HG03095 (cell line): ENCODE measurements at regions not wholly inside any gene's neighbourhood (a gene's known extent, or its start where the extent isn't known, plus 50 kb on each side); places are given as distances from the start of the nearest gene placed in this dataset.

Experiments used
- ATAC-seq: cut with Tn5 transposase; IDR thresholded peaks from one replicate; pipeline ENCODE4 v1.9.1; 2021; ENCODE audit warnings: moderate library complexity; ENCODE audit not compliant: unreplicated experiment

DNA sequence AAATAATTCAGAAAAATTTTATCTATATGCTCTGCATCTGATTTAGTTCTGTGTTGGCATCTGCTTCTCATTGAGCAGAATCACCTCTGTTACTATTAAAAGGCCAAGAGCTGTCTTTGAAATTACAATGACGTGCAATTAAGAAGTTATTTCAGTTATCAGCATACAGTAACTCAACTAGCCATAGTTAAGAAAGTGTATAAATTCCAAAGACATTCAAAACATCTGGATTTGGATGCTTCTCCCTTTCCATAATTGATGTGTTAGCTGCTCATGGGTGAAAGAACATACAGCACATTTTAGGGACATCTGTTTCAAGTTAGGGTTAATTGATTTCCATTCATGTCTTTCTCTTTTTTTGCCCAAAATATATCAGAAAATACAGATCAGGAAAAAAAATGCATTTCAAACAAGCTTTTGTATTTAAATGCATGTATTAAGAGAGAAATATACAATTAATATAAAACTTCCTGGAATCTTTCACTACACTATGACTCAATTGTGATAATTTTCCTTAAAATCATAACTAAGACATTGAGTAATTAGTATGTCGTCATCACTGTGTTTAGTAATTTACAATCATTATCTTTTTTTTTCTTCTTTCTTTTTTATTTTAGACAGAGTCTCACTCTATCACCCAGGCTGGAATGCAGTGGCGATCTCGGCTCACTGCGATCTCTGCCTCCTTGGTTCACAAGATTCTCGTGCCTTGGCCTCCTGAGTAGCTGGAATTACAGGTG is 82.7 kb upstream of the MBNL1 start:
- no peak for ATAC-seq

DNA sequence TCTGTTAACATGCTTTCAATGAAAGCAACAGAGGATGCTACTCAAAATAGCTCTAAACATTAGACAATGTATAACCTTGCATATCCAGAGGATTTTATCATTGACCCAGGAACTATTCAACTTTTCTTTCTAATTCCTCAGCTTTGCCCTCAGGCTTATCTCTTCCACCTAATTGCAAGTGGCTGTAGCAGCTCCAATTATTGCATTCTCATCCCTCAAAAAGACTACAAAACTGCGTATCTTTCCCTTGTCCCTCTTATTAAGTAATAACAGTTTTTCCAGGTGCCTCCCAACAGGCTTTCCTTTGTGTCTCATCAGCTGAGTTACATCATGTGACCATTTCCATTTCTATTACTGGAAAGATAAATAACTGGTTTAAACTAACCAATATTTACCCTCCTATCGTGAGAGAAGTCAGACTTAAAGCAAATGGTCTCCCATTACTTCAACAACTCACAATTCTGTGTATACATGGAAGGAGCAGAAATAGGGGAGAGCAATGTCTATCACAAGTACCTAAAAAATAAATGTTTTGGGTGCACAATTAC is 78.0 kb upstream of the MBNL1 start:
- ATAC-seq = no peak

GRCh38 chr3:152192050-152192449 is 76.7 kb upstream of the MBNL1 start:
- no peak for ATAC-seq

DNA sequence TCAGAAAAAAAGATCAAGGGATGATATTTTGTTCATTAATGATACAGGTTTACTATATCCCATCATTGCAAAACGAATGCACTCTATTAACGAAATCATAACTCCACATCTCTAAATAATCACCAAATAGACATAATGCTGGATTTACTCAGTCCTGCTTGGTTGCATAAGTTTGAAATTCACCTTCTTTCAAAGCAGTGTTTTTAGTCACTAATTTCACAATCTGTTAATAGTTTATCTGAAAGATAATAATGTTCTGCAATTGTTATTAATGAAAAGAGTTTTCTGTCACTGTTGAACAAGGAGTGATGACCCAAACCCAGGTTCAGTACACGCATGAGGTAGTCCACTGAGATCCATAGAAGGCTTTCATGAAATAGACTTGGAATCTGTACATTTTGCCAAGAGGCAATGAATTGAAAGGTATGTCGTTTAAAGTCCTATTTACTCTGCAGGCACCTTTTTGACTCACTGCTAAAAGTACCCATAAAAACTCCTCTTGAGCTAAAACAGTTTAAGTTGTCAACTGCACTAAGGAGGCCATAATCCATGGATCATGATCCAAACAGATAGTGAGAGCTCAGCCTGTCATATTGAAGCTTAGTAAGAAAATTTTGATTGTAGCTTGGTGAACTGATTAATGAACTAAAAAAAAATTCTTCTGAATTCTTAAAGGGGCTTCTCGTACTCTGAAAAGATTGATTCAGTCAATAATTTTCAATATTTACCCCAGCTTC is 75.6 kb upstream of the MBNL1 start:
- ATAC-seq = no peak

DNA sequence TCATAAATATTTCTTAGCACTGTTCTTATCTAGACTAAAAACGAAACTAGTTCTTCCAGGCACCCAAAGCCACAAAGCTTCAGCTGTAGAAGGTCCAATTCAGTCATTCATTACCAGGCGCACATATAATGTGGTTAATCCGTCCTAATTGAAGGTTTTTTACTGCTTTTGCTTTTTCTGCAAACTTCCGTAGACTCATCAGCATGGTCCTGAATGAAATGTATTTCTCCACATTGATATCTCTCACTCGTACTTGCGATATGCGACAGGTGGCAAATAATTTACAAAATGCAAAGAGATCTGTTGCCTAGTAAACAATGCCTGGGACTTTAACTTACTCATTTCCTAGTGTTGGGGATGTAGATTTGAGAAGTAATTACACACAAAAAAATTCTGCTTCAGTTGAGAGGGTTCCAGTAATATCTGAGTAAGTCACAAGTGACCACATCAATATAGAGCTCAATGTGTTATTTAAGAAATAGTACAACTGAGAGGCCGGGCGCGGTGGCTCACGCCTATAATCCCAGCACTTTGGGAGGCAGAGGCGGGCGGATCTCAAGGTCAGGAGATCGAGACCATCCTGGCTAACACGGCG is 75.0 kb upstream of the MBNL1 start:
- ATAC-seq = peak; percentile 49

DNA sequence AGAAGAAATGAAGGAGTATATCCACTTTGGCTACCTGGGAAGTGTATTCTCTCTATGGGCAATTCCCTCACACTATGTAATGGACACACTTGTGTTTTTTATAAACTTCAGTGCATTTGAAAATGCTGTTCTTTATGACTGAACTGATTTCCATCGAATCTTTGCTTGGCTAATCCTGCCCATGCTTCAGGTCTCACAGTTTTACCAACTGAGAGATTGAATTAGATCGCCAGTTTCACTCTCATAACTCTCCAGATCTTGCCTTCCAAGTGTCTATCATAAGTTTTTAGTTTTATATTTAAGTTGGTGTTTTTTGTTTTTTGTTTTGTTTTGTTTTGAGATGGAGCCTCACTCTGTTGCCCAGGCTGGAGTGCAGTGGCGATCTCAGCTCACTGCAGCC is 73.5 kb upstream of the MBNL1 start:
- no peak for ATAC-seq

GRCh38 chr3:152196782-152197181 is 71.9 kb upstream of the MBNL1 start:
- peak; percentile 41 for ATAC-seq

DNA sequence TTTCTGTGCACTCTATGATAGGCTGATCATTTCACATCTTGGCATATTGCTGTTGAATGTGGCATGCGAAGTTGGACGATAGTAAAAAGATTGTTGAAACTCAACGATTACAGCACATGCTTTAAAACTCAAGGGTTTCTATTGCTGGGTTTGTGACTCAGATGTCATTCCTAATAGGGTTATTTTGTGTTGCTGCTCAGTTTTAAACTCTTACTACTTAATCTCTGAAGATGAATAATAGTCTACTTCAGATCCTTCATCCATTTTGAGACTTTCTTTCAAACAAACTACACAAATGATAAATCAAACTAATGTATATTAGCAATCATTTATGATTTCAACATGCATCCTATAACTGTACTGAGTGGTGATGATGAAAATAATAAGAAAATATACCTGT is 71.3 kb upstream of the MBNL1 start:
- ATAC-seq = no peak

GRCh38 chr3:152197937-152198336 is 70.8 kb upstream of the MBNL1 start:
- ATAC-seq = no peak

DNA sequence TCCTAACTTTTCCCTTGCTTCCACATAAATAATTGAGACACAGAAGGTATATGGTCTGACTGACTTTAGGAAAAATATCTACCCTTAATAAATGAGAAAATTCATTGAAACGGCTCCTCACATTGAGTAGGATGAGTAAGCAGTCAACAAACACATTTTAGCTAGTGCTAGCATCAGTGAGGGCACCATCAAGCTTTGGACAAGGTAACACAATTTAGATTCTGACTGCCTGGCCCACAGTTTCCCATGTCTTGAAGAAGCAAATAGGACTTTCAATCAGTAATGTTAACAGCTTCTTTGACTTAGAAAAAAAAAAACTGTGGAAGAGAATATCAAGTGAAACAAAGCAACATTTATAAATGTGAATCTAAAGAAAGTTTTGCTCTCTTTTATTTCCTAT is 70.1 kb upstream of the MBNL1 start:
- no peak for ATAC-seq

GRCh38 chr3:152199102-152199840 is 69.5 kb upstream of the MBNL1 start:
- ATAC-seq = no peak

GRCh38 chr3:152200476-152201420 is 68.0 kb upstream of the MBNL1 start:
- ATAC-seq = no peak

- ATAC-seq = no peak
Observed at GRCh38 chr3:152202976-152203626, 65.6 kb upstream of the MBNL1 start.

- no peak for ATAC-seq
Observed at GRCh38 chr3:152203652-152204051, 65.1 kb upstream of the MBNL1 start.

- ATAC-seq = no peak
Observed at GRCh38 chr3:152204218-152204617, 64.5 kb upstream of the MBNL1 start.

GRCh38 chr3:152205097-152205593 is 63.6 kb upstream of the MBNL1 start:
- no peak for ATAC-seq

DNA sequence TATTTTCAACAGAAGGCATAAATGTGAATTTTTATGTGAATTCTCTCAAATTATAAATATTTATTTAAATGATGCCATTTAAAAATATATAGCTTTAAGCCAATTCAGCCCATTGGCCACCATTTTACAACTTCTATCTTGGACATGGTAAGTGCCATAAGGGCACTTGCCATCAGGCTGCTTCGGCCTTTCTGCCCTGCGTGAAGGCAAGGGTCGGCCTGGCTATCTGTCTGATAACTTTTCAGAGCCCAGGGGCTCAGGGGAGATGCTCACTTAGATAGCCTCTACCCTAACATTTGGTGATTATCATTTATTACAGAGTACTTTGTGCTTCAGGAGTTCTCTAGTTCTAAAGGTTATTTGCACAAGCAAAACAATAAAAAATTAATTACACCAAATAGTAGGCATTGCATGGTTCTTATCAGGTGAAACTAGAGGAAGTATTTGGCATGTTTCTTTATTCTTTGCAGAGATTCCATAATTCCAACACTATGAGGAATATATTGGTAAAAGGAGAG is 62.4 kb upstream of the MBNL1 start:
- no peak for ATAC-seq

GRCh38 chr3:152208439-152208838 is 60.3 kb upstream of the MBNL1 start:
- ATAC-seq = no peak

GRCh38 chr3:152209060-152209459 is 59.7 kb upstream of the MBNL1 start:
- no peak for ATAC-seq
